ENCODE measurements at regions not wholly inside any gene's neighbourhood (a gene's known extent, or its start where the extent isn't known, plus 50 kb on each side); places are given as distances from the start of the nearest gene placed in this dataset.

- H3K36me3 ChIP-seq: no peaks in the 10 kb centered on the region
- H3K4me2 ChIP-seq: no peak overlapping the region
- TF ChIP-seq Cebpa-rat (IDR thresholded peaks at IDR 0.05): no peak
- no peak overlapping the region for H3K9ac ChIP-seq
- H3K9me3 ChIP-seq (replicated peaks in 1 of 11): no peaks in the 10 kb centered on the region
- no peak overlapping the region for H3K4me3 ChIP-seq
- H3K27me3 ChIP-seq: no peaks in the 10 kb centered on the region
- no peaks in the 10 kb centered on the region for H3K4me1 ChIP-seq
- H4K20me1 ChIP-seq: no peaks in the 10 kb centered on the region
- H3K27ac ChIP-seq: no peak overlapping the region
Measured at GRCh38 chr7:51789489-51789888, 472.9 kb upstream of the COBL start.

GRCh38 chr7:51786284-51786683 lies 469.7 kb upstream of the COBL start:
- H3K4me2 ChIP-seq: no peak overlapping the region
- no peak for TF ChIP-seq Cebpa-rat (IDR thresholded peaks at IDR 0.05)

GRCh38 chr7:51785876-51786275 lies 469.3 kb upstream of the COBL start:
- Histone ChIP-seq H3K27me3 (no peaks in the 10 kb centered on the region), H3K27ac (no peak overlapping the region), H3K4me1 (peaks cover 0 to 7% (median 0%) of the 10 kb centered on the region in 10 experiments; a peak in 3 of 20 replicates), H3K36me3 (no peaks in the 10 kb centered on the region), H3K4me2 (no peak overlapping the region), H3K9me3 (replicated peaks in 1 of 11) (no peaks in the 10 kb centered on the region), H4K20me1 (no peaks in the 10 kb centered on the region), H3K9ac (no peak overlapping the region), H3K4me3 (no peak overlapping the region)
- no peak for TF ChIP-seq Cebpa-rat (IDR thresholded peaks at IDR 0.05)

More at GRCh38 chr7:51786284-51786683, 469.7 kb upstream of the COBL start:
- no peak overlapping the region for H3K4me3 ChIP-seq
- H3K4me1 ChIP-seq: peaks cover 0 to 7% (median 0%) of the 10 kb centered on the region in 10 experiments; a peak in 3 of 20 replicates
- H3K36me3 ChIP-seq: no peaks in the 10 kb centered on the region
- H4K20me1 ChIP-seq: no peaks in the 10 kb centered on the region
- H3K27ac ChIP-seq: no peak overlapping the region
- no peaks in the 10 kb centered on the region for H3K9me3 ChIP-seq (replicated peaks in 1 of 11)
- H3K27me3 ChIP-seq: no peaks in the 10 kb centered on the region
- H3K9ac ChIP-seq: no peak overlapping the region

- Histone ChIP-seq H3K9ac (no peak overlapping the region), H3K4me3 (no peak overlapping the region), H4K20me1 (no peaks in the 10 kb centered on the region), H3K4me2 (no peak overlapping the region), H3K27ac (no peak overlapping the region), H3K9me3 (replicated peaks in 1 of 11) (no peaks in the 10 kb centered on the region), H3K4me1 (peaks cover 0 to 7% (median 0%) of the 10 kb centered on the region in 10 experiments; a peak in 3 of 20 replicates), H3K36me3 (no peaks in the 10 kb centered on the region), H3K27me3 (no peaks in the 10 kb centered on the region)
- no peak for TF ChIP-seq Cebpa-rat (IDR thresholded peaks at IDR 0.05)
Measured at GRCh38 chr7:51785171-51785570, 468.6 kb upstream of the COBL start.

GRCh38 chr7:51783241-51783640 lies 466.6 kb upstream of the COBL start:
- Histone ChIP-seq H3K4me1 (peaks cover 0 to 7% (median 0%) of the 10 kb centered on the region in 10 experiments; a peak in 3 of 20 replicates), H3K27me3 (no peaks in the 10 kb centered on the region), H3K4me2 (peak overlapping the region in 2 of 11 experiments; percentile 7 to 16; a peak in 1 of 22 replicates), H3K9ac (no peak overlapping the region), H3K4me3 (no peak overlapping the region), H3K36me3 (no peaks in the 10 kb centered on the region), H4K20me1 (no peaks in the 10 kb centered on the region), H3K27ac (no peak overlapping the region), H3K9me3 (replicated peaks in 1 of 11) (no peaks in the 10 kb centered on the region)
- TF ChIP-seq Cebpa-rat (IDR thresholded peaks at IDR 0.05): no peak

GRCh38 chr7:51778121-51778520 lies 461.5 kb upstream of the COBL start:
- no peak for TF ChIP-seq Cebpa-rat (IDR thresholded peaks at IDR 0.05)
- no peaks in the 10 kb centered on the region for H3K27me3 ChIP-seq
- no peak overlapping the region for H3K9ac ChIP-seq
- no peak overlapping the region for H3K4me3 ChIP-seq
- H3K4me1 ChIP-seq: peaks cover 0 to 4% (median 0%) of the 10 kb centered on the region in 10 experiments; a peak in 3 of 20 replicates
- no peaks in the 10 kb centered on the region for H3K9me3 ChIP-seq (replicated peaks in 1 of 11)
- H3K4me2 ChIP-seq: no peak overlapping the region
- no peaks in the 10 kb centered on the region for H3K36me3 ChIP-seq
- H3K27ac ChIP-seq: no peak overlapping the region
- H4K20me1 ChIP-seq: no peaks in the 10 kb centered on the region

- TF ChIP-seq Cebpa-rat (IDR thresholded peaks at IDR 0.05): no peak
- H3K4me2 ChIP-seq: no peak overlapping the region
Measured at GRCh38 chr7:51774178-51774577, 457.6 kb upstream of the COBL start.

GRCh38 chr7:51772190-51772589 lies 455.6 kb upstream of the COBL start:
- no peak for TF ChIP-seq Cebpa-rat (IDR thresholded peaks at IDR 0.05)
- Histone ChIP-seq H3K9ac (no peak overlapping the region), H3K4me2 (no peak overlapping the region), H3K27ac (no peak overlapping the region), H4K20me1 (no peaks in the 10 kb centered on the region), H3K4me1 (no peaks in the 10 kb centered on the region), H3K36me3 (no peaks in the 10 kb centered on the region), H3K4me3 (no peak overlapping the region), H3K9me3 (replicated peaks in 1 of 11) (no peaks in the 10 kb centered on the region), H3K27me3 (no peaks in the 10 kb centered on the region)

More at GRCh38 chr7:51774178-51774577, 457.6 kb upstream of the COBL start:
- Histone ChIP-seq H3K4me1 (no peaks in the 10 kb centered on the region), H3K9ac (no peak overlapping the region), H3K27ac (no peak overlapping the region), H3K36me3 (no peaks in the 10 kb centered on the region), H4K20me1 (no peaks in the 10 kb centered on the region), H3K4me3 (no peak overlapping the region), H3K27me3 (no peaks in the 10 kb centered on the region), H3K9me3 (replicated peaks in 1 of 11) (no peaks in the 10 kb centered on the region)

- TF ChIP-seq Cebpa-rat (IDR thresholded peaks at IDR 0.05): no peak
- H4K20me1 ChIP-seq: no peaks in the 10 kb centered on the region
- H3K4me1 ChIP-seq: no peaks in the 10 kb centered on the region
- no peaks in the 10 kb centered on the region for H3K9me3 ChIP-seq (replicated peaks in 1 of 11)
- H3K27ac ChIP-seq: no peak overlapping the region
- H3K9ac ChIP-seq: no peak overlapping the region
- H3K4me2 ChIP-seq: no peak overlapping the region
- H3K36me3 ChIP-seq: no peaks in the 10 kb centered on the region
- no peak overlapping the region for H3K4me3 ChIP-seq
- H3K27me3 ChIP-seq: no peaks in the 10 kb centered on the region
Measured at GRCh38 chr7:51764976-51765375, 448.4 kb upstream of the COBL start.

- Histone ChIP-seq H3K27me3 (no peaks in the 10 kb centered on the region), H3K36me3 (no peaks in the 10 kb centered on the region), H3K9ac (no peak overlapping the region), H3K4me3 (no peak overlapping the region), H3K9me3 (replicated peaks in 1 of 11) (no peaks in the 10 kb centered on the region), H3K27ac (no peak overlapping the region), H4K20me1 (no peaks in the 10 kb centered on the region), H3K4me1 (no peaks in the 10 kb centered on the region), H3K4me2 (no peak overlapping the region)
- TF ChIP-seq Cebpa-rat (IDR thresholded peaks at IDR 0.05): no peak
Measured at GRCh38 chr7:51759985-51760384, 443.4 kb upstream of the COBL start.

Measured in BLaER1 treated with 17β-estradiol and CSF1 and Interleukin-3, amounts not matched to agents 10 nM and 100 nM (cell line).